ENCODE measurements at regions not wholly inside any gene's neighbourhood (a gene's known extent, or its start where the extent isn't known, plus 50 kb on each side); places are given as distances from the start of the nearest gene placed in this dataset.

DNA sequence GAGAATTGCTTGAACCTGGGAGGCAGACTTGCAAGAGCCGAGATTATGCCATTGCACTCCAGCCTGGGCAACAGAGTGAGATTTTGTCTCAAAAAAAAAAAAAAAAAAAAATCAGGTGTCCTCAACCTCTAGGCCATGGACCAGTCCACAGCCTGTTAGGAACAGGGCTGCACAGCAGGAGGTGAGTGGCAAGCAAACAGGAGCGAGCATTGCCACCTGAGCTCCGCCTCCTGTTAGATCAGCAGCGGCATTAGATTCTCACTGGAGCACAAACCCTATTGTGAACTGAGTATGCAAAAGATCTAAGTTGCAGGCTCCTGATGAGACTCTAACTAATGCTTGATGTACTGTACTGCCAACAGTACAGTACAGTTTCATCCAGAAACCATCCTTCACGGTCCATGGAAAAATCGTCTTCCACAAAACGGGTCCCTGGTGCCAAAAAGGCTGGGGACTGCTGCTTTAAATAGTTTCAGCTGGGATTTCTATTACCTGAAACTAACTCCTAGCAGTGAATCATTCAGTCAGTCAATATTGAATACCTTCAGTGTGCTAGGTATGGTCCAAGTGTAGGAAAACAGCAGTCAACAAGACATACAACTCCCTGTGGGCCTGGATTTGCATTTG, 56.3 kb upstream of the DHX40 start (continued):
- TF ChIP-seq, protein P1, sequence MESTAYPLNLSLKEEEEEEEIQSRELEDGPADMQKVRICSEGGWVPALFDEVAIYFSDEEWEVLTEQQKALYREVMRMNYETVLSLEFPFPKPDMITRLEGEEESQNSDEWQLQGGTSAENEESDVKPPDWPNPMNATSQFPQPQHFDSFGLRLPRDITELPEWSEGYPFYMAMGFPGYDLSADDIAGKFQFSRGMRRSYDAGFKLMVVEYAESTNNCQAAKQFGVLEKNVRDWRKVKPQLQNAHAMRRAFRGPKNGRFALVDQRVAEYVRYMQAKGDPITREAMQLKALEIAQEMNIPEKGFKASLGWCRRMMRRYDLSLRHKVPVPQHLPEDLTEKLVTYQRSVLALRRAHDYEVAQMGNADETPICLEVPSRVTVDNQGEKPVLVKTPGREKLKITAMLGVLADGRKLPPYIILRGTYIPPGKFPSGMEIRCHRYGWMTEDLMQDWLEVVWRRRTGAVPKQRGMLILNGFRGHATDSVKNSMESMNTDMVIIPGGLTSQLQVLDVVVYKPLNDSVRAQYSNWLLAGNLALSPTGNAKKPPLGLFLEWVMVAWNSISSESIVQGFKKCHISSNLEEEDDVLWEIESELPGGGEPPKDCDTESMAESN (CRISPR knock-in tag; conservative IDR thresholded peaks at IDR 0.05): no peak
- TF ChIP-seq, protein P2, sequence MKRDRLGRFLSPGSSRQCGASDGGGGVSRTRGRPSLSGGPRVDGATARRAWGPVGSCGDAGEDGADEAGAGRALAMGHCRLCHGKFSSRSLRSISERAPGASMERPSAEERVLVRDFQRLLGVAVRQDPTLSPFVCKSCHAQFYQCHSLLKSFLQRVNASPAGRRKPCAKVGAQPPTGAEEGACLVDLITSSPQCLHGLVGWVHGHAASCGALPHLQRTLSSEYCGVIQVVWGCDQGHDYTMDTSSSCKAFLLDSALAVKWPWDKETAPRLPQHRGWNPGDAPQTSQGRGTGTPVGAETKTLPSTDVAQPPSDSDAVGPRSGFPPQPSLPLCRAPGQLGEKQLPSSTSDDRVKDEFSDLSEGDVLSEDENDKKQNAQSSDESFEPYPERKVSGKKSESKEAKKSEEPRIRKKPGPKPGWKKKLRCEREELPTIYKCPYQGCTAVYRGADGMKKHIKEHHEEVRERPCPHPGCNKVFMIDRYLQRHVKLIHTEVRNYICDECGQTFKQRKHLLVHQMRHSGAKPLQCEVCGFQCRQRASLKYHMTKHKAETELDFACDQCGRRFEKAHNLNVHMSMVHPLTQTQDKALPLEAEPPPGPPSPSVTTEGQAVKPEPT (CRISPR knock-in tag; IDR thresholded peaks at IDR 0.05; ENCODE audit: low read depth): no peak
- no peak for TF ChIP-seq ARID2 (CRISPR knock-in tag; IDR thresholded peaks at IDR 0.05; ENCODE audit: borderline replicate concordance)

DNA sequence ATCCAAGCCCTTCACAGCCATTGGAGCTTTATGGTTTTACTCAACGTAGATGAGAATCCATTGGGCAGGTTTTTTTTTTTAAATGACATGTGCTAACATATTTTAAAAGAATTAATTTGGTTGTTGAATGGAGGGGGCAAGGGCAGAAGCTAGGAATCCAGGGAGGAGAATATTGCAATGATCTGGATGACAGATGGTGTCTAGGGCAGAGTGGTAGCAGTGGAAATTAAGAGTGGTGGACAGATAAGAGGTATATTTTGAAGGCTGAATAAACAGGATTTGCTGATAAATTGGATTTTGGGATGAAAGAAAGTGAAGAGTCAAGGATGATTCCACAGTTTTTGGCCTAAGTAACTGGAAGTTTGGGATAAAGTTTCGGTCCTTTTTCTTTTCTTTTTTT, 54.8 kb upstream of the DHX40 start:
- H3K27me3 ChIP-seq (ENCODE audit: control insufficient read depth in 1 of 2, insufficient read depth in 2 of 2, low read length in 2 of 2): no peaks in the 10 kb centered on the region
- H4K20me1 ChIP-seq (ENCODE audit: insufficient read depth, low read length): no peaks in the 10 kb centered on the region
- FAIRE-seq (no peak), DNase-seq (ENCODE audit: low spot score) (no peak), ATAC-seq (no peak)
- no peaks in the 10 kb centered on the region for H3K9me3 ChIP-seq (ENCODE audit: low read length)
- no peak overlapping the region for H3K4me3 ChIP-seq (replicated peaks in 1 of 3; ENCODE audit: insufficient read depth in 1 of 3, low read depth in 2 of 3, low read length in 3 of 3)
- H3K36me3 ChIP-seq (replicated peaks in 1 of 2; ENCODE audit: control insufficient read depth in 1 of 2, insufficient read depth in 2 of 2, low read length in 2 of 2): no peaks in the 10 kb centered on the region
- no TSS peak for BruUV-seq (replicated peaks)
- no peak overlapping the region for H3K4me2 ChIP-seq (ENCODE audit: low read depth, low read length)
- H3K79me2 ChIP-seq (ENCODE audit: insufficient read depth, low read length): no peaks in the 10 kb centered on the region
- CTCF ChIA-PET (ENCODE audit: low intra/inter-chr PET ratio, low total read pairs): no interaction called here
- H3K9ac ChIP-seq (ENCODE audit: insufficient read depth, low read depth, low read length): no peak overlapping the region
- H3K27ac ChIP-seq (ENCODE audit: extremely low read length, insufficient read depth, low read length): no peak overlapping the region
- no peak overlapping the region for H2AFZ ChIP-seq (ENCODE audit: low read length)
- POLR2A ChIA-PET: no interaction called here
- no peak for TF ChIP-seq ZNF572 (CRISPR knock-in tag; IDR thresholded peaks at IDR 0.05)
- peaks cover 56% of the 10 kb centered on the region for H3K4me1 ChIP-seq (ENCODE audit: insufficient read depth, low read length)
- WGBS (ENCODE audit: low lambda C conversion rate): 72% methylated on average over 2 of the region's 2 CpGs
- intact Hi-C loops (cut with micrococcal nuclease; ENCODE audit: unreplicated experiment) (no loop called here), in situ Hi-C loops (cut with HindIII; ENCODE audit: extremely low pct_ligation_motif_present, low pct_unique_long_range_greater_than_20kb) (no loop called here)
